ENCODE measurements at regions not wholly inside any gene's neighbourhood (a gene's known extent, or its start where the extent isn't known, plus 50 kb on each side); places are given as distances from the start of the nearest gene placed in this dataset.

- Histone ChIP-seq H3K4me3 (ENCODE audit: insufficient read depth, low read depth, low read length) (no peak overlapping the region), H3K27ac (ENCODE audit: insufficient read depth, low read length) (no peak overlapping the region), H4K5ac (ENCODE audit: low read depth, low read length) (no peak overlapping the region), H2BK15ac (ENCODE audit: low read depth, low read length) (no peak overlapping the region), H2AK9ac (replicated peaks; ENCODE audit: low read depth, low read length, poor library complexity) (no peak overlapping the region), H2AK5ac (ENCODE audit: low read depth, low read length) (no peak overlapping the region), H3K79me1 (ENCODE audit: low read depth in 1 of 2, low read length in 2 of 2) (no peaks in the 10 kb centered on the region), H4K91ac (ENCODE audit: insufficient read depth, low read depth, low read length) (no peak overlapping the region), H3K4me2 (ENCODE audit: low read depth, low read length) (no peak overlapping the region), H3K36me3 (ENCODE audit: control insufficient read depth, insufficient read depth, low read length) (no peaks in the 10 kb centered on the region), H3K4me1 (ENCODE audit: control insufficient read depth, insufficient read depth, low read length) (no peaks in the 10 kb centered on the region), H3K56ac (ENCODE audit: extremely low read depth, insufficient read depth, low read length) (no peak overlapping the region), H2BK5ac (ENCODE audit: low read depth, low read length, poor library complexity, severe bottlenecking) (no peak overlapping the region), H3K27me3 (ENCODE audit: control insufficient read depth, insufficient read depth, low read length) (no peaks in the 10 kb centered on the region), H3K18ac (ENCODE audit: low read depth, low read length) (no peak overlapping the region), H2AFZ (replicated peaks; ENCODE audit: low read length, poor library complexity) (no peak overlapping the region), H2BK20ac (ENCODE audit: low read depth, low read length) (no peak overlapping the region), H3K9ac (ENCODE audit: low read depth, low read length) (no peak overlapping the region), H3K14ac (replicated peaks; ENCODE audit: low read depth, low read length) (no peak overlapping the region), H4K20me1 (ENCODE audit: insufficient read depth, low read length) (no peaks in the 10 kb centered on the region), H3K4ac (ENCODE audit: low read depth, low read length) (no peak overlapping the region), H3K9me3 (ENCODE audit: control insufficient read depth, insufficient read depth, low read length) (peaks cover 5% of the 10 kb centered on the region; the same call in 1 of the 2 replicates), H3K9me1 (ENCODE audit: insufficient read depth, low read length) (no peaks in the 10 kb centered on the region), H2BK120ac (ENCODE audit: low read depth, low read length) (no peak overlapping the region), H3K23ac (ENCODE audit: low read depth, low read length) (no peak overlapping the region), H4K8ac (ENCODE audit: low read depth in 2 of 2, low read length in 2 of 2) (no peak overlapping the region)
- no CpG with 5 or more reads among the region's 2 CpGs for WGBS, 2 experiments (ENCODE audit: extremely low coverage in 2 of 2, insufficient read length in 1 of 2)
- POLR2A ChIA-PET (ENCODE audit: unreplicated experiment): no interaction called here
- DNase-seq: no peak
- dilution Hi-C loops (cut with HindIII; ENCODE audit: low sequenced_read_pairs, unreplicated experiment) (no loop called here), in situ Hi-C loops (cut with MboI; ENCODE audit: low sequenced_read_pairs) (no loop called here), intact Hi-C loops (cut with micrococcal nuclease) (no loop called here)
- BruUV-seq (replicated peaks): no TSS peak
- no peak for ATAC-seq (ENCODE audit: low read depth)
- CTCF ChIA-PET: no interaction called here
- no peak for TF ChIP-seq POLR2A (IDR thresholded peaks at IDR 0.05; ENCODE audit: low read depth, low read length)
- no peak for TF ChIP-seq RAD21 (IDR thresholded peaks at IDR 0.05; ENCODE audit: low read length)
- TF ChIP-seq CHD1 (IDR thresholded peaks at IDR 0.05; ENCODE audit: low read depth, low read length): no peak
- TF ChIP-seq RCOR1 (IDR thresholded peaks at IDR 0.05; ENCODE audit: insufficient replicate concordance, low read length): no peak
- no peak for TF ChIP-seq RFX5 (IDR thresholded peaks at IDR 0.05; ENCODE audit: low read depth, low read length)
- no peak for TF ChIP-seq MAZ (IDR thresholded peaks at IDR 0.05; ENCODE audit: borderline replicate concordance, low read depth, low read length)
- TF ChIP-seq MAFK (IDR thresholded peaks at IDR 0.05; ENCODE audit: low read depth, low read length): no peak
Observed at GRCh38 chr5:136457390-136458013, 92.2 kb upstream of the TRPC7 start.

Measured in IMR-90 (cell line).